ENCODE measurements at regions not wholly inside any gene's neighbourhood (a gene's known extent, or its start where the extent isn't known, plus 50 kb on each side); places are given as distances from the start of the nearest gene placed in this dataset.
"Not testable (repeated sequence)": the region's sequence is repeated elsewhere in the genome, so short reads cannot be mapped to it uniquely, and the experiment has no call there.

DNA sequence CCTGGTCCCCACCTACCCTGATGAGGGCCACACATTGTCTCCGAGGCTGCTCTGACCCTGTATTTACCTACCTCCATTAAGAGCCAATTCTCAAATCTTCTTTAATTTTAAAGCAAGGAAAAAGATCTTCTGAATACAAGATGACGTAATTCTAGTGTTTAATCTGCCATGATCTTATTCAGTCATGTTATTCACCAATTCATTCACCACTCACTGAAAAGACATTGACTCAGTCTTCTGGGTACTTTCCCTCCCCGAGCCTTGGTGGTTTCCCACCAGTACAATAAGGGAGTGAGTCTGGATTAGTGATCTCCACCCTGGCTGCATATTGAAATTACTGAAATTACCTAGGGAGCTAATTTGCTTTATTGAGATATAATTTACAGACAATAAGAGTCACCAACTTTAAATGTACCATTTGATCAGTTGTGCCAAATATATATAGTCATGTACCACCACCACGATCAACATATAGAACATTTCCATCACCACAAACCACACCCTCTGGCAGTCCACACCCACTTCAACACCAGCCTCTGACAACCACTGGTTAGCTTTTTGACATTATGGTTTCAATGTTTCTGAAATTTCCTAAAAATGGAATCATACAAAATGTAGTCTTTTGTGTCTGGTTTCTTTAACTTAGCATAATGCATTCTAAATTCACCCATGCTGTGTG is 117.5 kb upstream of the UNC5B start:
- H3K27me3 ChIP-seq (replicated peaks; ENCODE audit: insufficient read depth), result no peaks in the 10 kb centered on the region
- no peak overlapping the region for H3K27ac ChIP-seq
- intact Hi-C loops (cut with DNase I), result no loop called here
- no peak for TF ChIP-seq POLR2A (IDR thresholded peaks at IDR 0.05)
- no peak for TF ChIP-seq POLR2AphosphoS5 (IDR thresholded peaks at IDR 0.05)
- no peak for TF ChIP-seq CTCF (IDR thresholded peaks at IDR 0.05)
- H3K9me3 ChIP-seq, result no peaks in the 10 kb centered on the region
- H3K4me1 ChIP-seq (replicated peaks), result no peaks in the 10 kb centered on the region
- no peak for DNase-seq (ENCODE audit: low spot score)
- 88% methylated on average over 4 of the region's 4 CpGs for WGBS
- no peaks in the 10 kb centered on the region for H3K36me3 ChIP-seq
- H3K4me3 ChIP-seq, result no peak overlapping the region

GRCh38 chr10:71099731-71100361 is 112.5 kb upstream of the UNC5B start:
- no peak overlapping the region for H3K4me3 ChIP-seq
- no peaks in the 10 kb centered on the region for H3K36me3 ChIP-seq
- no peak for DNase-seq (ENCODE audit: low spot score)
- 76% methylated on average over 1 of the region's 1 CpG for WGBS
- H3K27ac ChIP-seq, result no peak overlapping the region
- no peaks in the 10 kb centered on the region for H3K9me3 ChIP-seq
- TF ChIP-seq POLR2AphosphoS5 (IDR thresholded peaks at IDR 0.05) (no peak), CTCF (IDR thresholded peaks at IDR 0.05) (no peak), POLR2A (IDR thresholded peaks at IDR 0.05) (no peak)
- intact Hi-C loops (cut with DNase I), result no loop called here
- no peaks in the 10 kb centered on the region for H3K4me1 ChIP-seq (replicated peaks)
- H3K27me3 ChIP-seq (replicated peaks; ENCODE audit: insufficient read depth), result no peaks in the 10 kb centered on the region

DNA sequence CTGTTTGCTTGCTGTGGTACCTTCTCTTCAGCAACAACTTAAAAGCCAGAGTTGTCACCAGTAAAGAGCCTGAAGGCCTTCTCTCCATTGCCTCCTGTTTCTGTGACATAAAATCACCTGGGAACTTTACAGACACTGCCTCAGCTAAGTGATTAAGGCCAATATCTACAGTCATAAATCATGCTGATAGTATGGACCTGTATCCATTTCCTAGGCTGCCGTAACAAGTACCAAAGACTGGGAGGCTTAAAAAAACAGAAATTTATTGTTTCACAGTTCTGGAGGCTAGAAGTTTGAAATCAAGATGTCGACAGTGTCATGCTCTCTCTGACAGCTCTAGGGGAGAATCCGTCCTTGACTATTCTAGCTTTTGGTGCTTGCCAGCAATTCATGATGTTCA is 108.4 kb upstream of the UNC5B start:
- 68% methylated on average over 3 of the region's 3 CpGs for WGBS
- no peak for DNase-seq (ENCODE audit: low spot score)
- Histone ChIP-seq H3K27ac (no peak overlapping the region), H3K4me3 (no peak overlapping the region), H3K27me3 (replicated peaks; ENCODE audit: insufficient read depth) (no peaks in the 10 kb centered on the region), H3K36me3 (no peaks in the 10 kb centered on the region), H3K9me3 (no peaks in the 10 kb centered on the region), H3K4me1 (replicated peaks) (no peaks in the 10 kb centered on the region)
- TF ChIP-seq CTCF (IDR thresholded peaks at IDR 0.05) (no peak), POLR2AphosphoS5 (IDR thresholded peaks at IDR 0.05) (no peak), POLR2A (IDR thresholded peaks at IDR 0.05) (no peak)
- intact Hi-C loops (cut with DNase I), result no loop called here

DNA sequence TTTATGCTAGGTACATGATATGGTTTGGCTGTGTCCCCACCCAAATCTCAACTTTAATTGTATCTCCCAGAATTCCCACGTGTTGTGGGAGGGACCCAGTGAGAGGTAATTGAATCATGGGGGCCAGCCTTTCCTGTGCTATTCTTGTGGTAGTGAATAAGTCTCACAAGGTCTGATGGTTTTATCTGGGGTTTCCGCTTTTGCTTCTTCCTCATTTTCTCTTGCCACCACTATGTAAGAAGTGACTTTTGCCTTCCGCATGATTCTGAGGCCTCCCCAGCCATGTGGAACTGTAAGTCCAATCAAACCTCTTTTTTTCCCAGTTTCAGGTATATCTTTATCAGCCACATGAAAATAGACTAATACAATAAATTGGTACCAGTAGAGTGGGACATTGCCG is 106.2 kb upstream of the UNC5B start:
- WGBS, result 94% methylated on average over 4 of the region's 4 CpGs
- H3K27ac ChIP-seq; H3K4me3 ChIP-seq; DNase-seq (ENCODE audit: low spot score); intact Hi-C loops (cut with DNase I); H3K36me3 ChIP-seq; H3K4me1 ChIP-seq (replicated peaks); H3K27me3 ChIP-seq (replicated peaks; ENCODE audit: insufficient read depth); H3K9me3 ChIP-seq: not testable (repeated sequence)

DNA sequence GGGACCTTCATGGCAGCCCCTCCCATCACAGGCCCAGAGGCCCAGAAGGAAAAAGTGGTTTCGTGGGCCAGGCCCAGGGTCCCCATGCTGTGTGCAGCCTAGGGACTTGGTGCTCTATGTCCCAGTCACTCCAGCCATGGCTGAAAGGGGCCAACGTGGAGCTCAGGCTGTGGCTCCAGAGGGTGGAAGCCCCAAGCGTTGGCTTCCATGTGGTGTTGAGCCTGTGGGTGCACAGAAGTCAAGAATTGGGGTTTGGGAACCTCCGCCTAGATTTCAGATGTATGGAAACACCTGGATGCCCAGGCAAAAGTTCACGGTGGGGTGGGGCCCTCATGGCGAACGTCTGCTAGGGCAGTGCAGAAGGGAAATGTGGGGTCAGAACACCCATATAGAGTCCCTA is 105.3 kb upstream of the UNC5B start:
- intact Hi-C loops (cut with DNase I); H3K4me1 ChIP-seq (replicated peaks); H3K36me3 ChIP-seq; H3K4me3 ChIP-seq; H3K9me3 ChIP-seq; H3K27me3 ChIP-seq (replicated peaks; ENCODE audit: insufficient read depth); H3K27ac ChIP-seq; DNase-seq (ENCODE audit: low spot score): not testable (repeated sequence)
- 92% methylated on average over 7 of the region's 7 CpGs for WGBS

DNA sequence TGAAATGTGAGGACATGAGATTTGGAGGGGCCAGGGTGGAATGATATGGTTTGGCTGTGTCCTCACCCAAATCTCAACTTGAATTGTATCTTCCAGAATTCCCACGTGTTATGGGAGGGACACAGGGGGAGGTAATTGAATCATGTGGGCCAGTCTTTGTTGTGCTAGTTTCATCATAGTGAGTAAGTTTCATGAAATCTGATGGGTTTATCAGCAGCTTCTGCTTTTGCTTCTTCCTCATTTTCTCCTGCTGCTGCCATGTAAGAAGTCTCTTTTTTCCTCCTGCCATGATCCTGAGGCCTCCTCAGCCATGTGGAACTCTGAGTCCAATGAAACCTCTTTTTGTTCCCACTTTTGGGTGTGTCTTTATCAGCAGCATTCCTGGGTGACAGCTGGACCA is 104.3 kb upstream of the UNC5B start:
- H3K9me3 ChIP-seq; H3K36me3 ChIP-seq; H3K4me3 ChIP-seq; intact Hi-C loops (cut with DNase I); H3K27ac ChIP-seq; H3K4me1 ChIP-seq (replicated peaks); DNase-seq (ENCODE audit: low spot score); H3K27me3 ChIP-seq (replicated peaks; ENCODE audit: insufficient read depth): not testable (repeated sequence)
- WGBS, result 73% methylated on average over 1 of the region's 1 CpG
